ENCODE measurements at regions not wholly inside any gene's neighbourhood (a gene's known extent, or its start where the extent isn't known, plus 50 kb on each side); places are given as distances from the start of the nearest gene placed in this dataset.

GRCh38 chr4:147118528-147118927, 172.9 kb upstream of the TTC29 start:
- no peaks in the 10 kb centered on the region for H3K4me1 Mint-ChIP-seq (ENCODE audit: low read depth)
- H3K4me3 Mint-ChIP-seq (ENCODE audit: low read depth) = no peak overlapping the region
- H3K27ac Mint-ChIP-seq = no peak overlapping the region
- peaks cover 10% of the 10 kb centered on the region for H3K9me3 Mint-ChIP-seq (ENCODE audit: low read depth)
- TF ChIP-seq CTCF (IDR thresholded peaks at IDR 0.05; ENCODE audit: unreplicated experiment) = no peak
- peaks cover 3% of the 10 kb centered on the region for H3K36me3 Mint-ChIP-seq (ENCODE audit: insufficient read depth)
- no peak for DNase-seq (ENCODE audit: low spot score, unreplicated experiment)
- H3K27me3 Mint-ChIP-seq = no peaks in the 10 kb centered on the region

- H3K4me3 Mint-ChIP-seq (ENCODE audit: low read depth) = no peak overlapping the region
- no peaks in the 10 kb centered on the region for H3K4me1 Mint-ChIP-seq (ENCODE audit: low read depth)
- H3K36me3 Mint-ChIP-seq (ENCODE audit: insufficient read depth) = peaks cover 2% of the 10 kb centered on the region
- no peak overlapping the region for H3K27ac Mint-ChIP-seq
- peaks cover 5% of the 10 kb centered on the region for H3K9me3 Mint-ChIP-seq (ENCODE audit: low read depth)
- no peak for TF ChIP-seq CTCF (IDR thresholded peaks at IDR 0.05; ENCODE audit: unreplicated experiment)
- DNase-seq (ENCODE audit: low spot score, unreplicated experiment) = no peak
- H3K27me3 Mint-ChIP-seq = no peaks in the 10 kb centered on the region
These were observed 177.0 kb upstream of the TTC29 start for GRCh38 chr4:147122685-147123084.

- TF ChIP-seq CTCF (IDR thresholded peaks at IDR 0.05; ENCODE audit: unreplicated experiment) = no peak
- no peak for DNase-seq (ENCODE audit: low spot score, unreplicated experiment)
- no peak overlapping the region for H3K27ac Mint-ChIP-seq
These were observed 177.5 kb upstream of the TTC29 start for GRCh38 chr4:147123146-147123545.

GRCh38 chr4:147128787-147129186, 183.1 kb upstream of the TTC29 start:
- H3K36me3 Mint-ChIP-seq (ENCODE audit: insufficient read depth) = peaks cover 2% of the 10 kb centered on the region
- H3K4me1 Mint-ChIP-seq (ENCODE audit: low read depth) = no peaks in the 10 kb centered on the region
- H3K9me3 Mint-ChIP-seq (ENCODE audit: low read depth) = peaks cover 5% of the 10 kb centered on the region
- H3K27me3 Mint-ChIP-seq = no peaks in the 10 kb centered on the region
- DNase-seq (ENCODE audit: low spot score, unreplicated experiment) = no peak
- no peak overlapping the region for H3K4me3 Mint-ChIP-seq (ENCODE audit: low read depth)
- TF ChIP-seq CTCF (IDR thresholded peaks at IDR 0.05; ENCODE audit: unreplicated experiment) = no peak
- H3K27ac Mint-ChIP-seq = no peak overlapping the region

More at GRCh38 chr4:147123146-147123545, 177.5 kb upstream of the TTC29 start:
- H3K27me3 Mint-ChIP-seq = no peaks in the 10 kb centered on the region
- peaks cover 5% of the 10 kb centered on the region for H3K9me3 Mint-ChIP-seq (ENCODE audit: low read depth)
- H3K4me1 Mint-ChIP-seq (ENCODE audit: low read depth) = no peaks in the 10 kb centered on the region
- H3K4me3 Mint-ChIP-seq (ENCODE audit: low read depth) = no peak overlapping the region
- peaks cover 2% of the 10 kb centered on the region for H3K36me3 Mint-ChIP-seq (ENCODE audit: insufficient read depth)

GRCh38 chr4:147129687-147130086, 184.0 kb upstream of the TTC29 start:
- no peak for DNase-seq (ENCODE audit: low spot score, unreplicated experiment)
- no peaks in the 10 kb centered on the region for H3K4me1 Mint-ChIP-seq (ENCODE audit: low read depth)
- H3K27ac Mint-ChIP-seq = no peak overlapping the region
- H3K4me3 Mint-ChIP-seq (ENCODE audit: low read depth) = no peak overlapping the region
- TF ChIP-seq CTCF (IDR thresholded peaks at IDR 0.05; ENCODE audit: unreplicated experiment) = no peak
- H3K9me3 Mint-ChIP-seq (ENCODE audit: low read depth) = peaks cover 5% of the 10 kb centered on the region
- no peaks in the 10 kb centered on the region for H3K27me3 Mint-ChIP-seq
- H3K36me3 Mint-ChIP-seq (ENCODE audit: insufficient read depth) = peaks cover 2% of the 10 kb centered on the region

All from progenitor cell of endocrine pancreas (in vitro differentiated cells).